ENCODE measurements at regions not wholly inside any gene's neighbourhood (a gene's known extent, or its start where the extent isn't known, plus 50 kb on each side); places are given as distances from the start of the nearest gene placed in this dataset.

- no peak for TF ChIP-seq CTCF (IDR thresholded peaks at IDR 0.05)
- no peak for TF ChIP-seq ZFX (IDR thresholded peaks at IDR 0.05; ENCODE audit: borderline replicate concordance)
Measured at GRCh38 chr5:2251751-2252150, 369.0 kb upstream of the IRX4 start.
